ENCODE measurements at regions not wholly inside any gene's neighbourhood (a gene's known extent, or its start where the extent isn't known, plus 50 kb on each side); places are given as distances from the start of the nearest gene placed in this dataset.

- TF ChIP-seq CTCF (IDR thresholded peaks at IDR 0.05; ENCODE audit: insufficient read depth, low read depth, low read length) (no peak), EZH2 (IDR thresholded peaks at IDR 0.05; ENCODE audit: insufficient read depth, low read length) (no peak)
Observed at GRCh38 chr1:244314921-244315559, 136.7 kb downstream of the ADSS2 start.
